ENCODE measurements at regions not wholly inside any gene's neighbourhood (a gene's known extent, or its start where the extent isn't known, plus 50 kb on each side); places are given as distances from the start of the nearest gene placed in this dataset.
A peak's percentile ranks its signal among the peaks of the same experiment; 100 is the strongest.

- no peak for DNase-seq (ENCODE audit: low read depth)
Observed at GRCh38 chr11:28628412-28628811, 520.2 kb downstream of the METTL15 start.

DNA sequence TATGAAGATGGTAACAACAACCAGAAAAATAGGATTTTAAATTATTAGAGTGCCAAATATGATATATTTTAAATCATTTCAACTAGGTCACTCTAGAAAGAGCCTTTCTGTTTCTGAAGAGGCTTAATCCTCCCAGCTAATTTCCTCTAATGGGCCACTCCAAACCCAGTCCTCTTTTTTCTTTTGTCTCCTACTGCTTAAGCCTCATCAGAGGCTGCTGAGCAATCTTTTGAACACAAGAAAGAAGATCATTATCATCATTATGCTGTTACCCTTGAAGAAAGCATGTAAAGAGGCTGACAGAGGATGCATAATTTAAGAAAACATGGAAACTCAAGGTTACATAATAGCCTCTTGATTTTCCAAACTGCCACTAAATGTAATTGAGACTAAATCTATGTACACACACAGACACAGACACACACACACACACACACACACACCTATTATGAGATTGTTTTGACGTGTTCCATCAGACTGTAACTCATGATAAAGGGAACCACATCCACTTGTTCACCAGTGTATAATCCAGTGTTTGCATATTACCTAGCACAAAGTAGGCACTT, 519.6 kb downstream of the METTL15 start:
- DNase-seq (ENCODE audit: low read depth), result no peak

DNA sequence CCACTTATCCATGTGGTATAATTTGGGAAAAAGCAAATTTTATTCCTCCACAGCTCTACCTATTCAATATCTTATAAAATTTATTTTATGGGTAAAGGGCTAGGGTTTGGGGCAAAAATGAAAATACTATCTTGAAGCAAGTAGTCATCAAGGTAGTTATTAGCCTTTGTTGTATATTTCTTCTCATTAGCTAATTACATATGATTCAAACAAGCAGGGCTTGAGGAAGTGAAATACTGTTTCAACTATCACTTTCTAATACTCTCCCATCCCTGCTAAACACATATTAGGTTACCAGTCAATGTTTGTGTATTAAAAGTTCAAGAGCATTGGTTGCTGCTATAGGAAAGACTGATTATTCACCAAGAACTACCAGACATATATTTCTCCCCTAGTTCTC, 517.3 kb downstream of the METTL15 start:
- no peak for DNase-seq (ENCODE audit: low read depth)

DNA sequence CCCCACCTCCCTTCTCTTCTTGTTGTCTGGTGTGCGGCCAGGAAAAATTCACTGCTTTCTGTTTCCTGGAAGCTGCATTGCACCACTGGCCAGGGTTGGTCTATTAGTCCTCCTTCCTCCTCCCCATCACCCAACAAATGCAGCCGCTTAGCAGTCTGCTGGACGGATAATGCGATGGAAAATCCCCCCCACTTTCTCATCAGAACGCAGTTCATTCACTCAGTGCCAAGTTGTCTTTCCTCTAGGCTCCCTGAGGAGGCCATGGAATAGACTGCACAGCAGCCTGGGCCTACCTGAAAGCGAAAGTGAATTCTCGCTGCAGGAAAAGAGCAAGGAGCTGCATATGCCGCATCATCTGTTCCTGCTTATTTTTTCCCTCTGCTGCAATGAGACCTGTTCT, 513.6 kb downstream of the METTL15 start:
- peak; percentile 63 for DNase-seq (ENCODE audit: low read depth)

DNA sequence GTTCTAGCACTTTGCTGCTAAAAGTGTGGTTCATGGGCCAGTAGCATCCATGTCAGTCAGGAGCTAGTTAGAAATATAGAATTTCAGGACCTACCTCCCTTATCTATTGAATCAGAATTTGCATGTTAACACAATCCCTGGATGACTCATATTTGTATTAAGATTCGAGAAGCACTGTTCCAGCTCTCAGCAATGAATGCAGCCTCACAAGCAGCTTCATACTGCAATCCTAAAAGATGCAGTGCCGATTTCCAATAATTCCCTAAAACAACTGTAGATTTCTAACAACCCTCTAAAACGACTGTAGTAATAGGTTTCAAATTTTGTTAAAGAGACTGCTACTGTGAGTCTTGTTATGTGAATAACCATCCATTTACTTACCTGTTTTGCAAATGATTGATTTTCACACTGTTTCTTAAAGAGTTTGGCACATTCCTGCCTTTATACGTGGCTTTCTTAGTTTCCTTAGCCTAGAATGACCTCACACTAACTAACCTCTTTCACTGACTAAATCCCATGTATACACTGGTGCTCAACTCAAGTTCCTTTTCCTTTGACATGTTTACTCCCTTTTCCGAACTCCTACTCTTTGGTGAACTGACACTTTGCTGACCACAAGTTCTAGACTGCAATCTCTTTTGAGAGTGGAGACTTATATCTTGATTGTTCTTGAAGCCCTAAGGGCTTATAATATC, 511.8 kb downstream of the METTL15 start:
- DNase-seq (ENCODE audit: low read depth), result peak; percentile 68

DNA sequence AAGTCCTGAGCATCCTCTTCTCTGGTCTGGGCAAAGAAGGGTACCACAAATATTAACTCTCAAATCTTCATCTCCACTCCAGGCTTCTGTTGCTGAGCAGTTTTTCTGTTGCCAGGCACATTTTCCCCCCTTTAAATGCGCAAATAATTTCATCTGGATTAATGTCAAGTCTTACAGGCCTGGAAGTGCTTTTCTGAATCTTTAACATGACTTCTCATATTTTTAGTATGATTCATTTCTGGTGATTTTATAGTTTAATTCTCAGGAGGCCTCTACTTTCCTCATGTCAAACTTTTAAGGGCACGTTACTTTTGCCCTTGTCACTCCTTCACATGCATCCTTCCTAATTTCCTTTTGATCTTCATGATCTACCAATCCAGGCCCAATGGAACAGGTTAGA, 510.2 kb downstream of the METTL15 start:
- no peak for DNase-seq (ENCODE audit: low read depth)

DNA sequence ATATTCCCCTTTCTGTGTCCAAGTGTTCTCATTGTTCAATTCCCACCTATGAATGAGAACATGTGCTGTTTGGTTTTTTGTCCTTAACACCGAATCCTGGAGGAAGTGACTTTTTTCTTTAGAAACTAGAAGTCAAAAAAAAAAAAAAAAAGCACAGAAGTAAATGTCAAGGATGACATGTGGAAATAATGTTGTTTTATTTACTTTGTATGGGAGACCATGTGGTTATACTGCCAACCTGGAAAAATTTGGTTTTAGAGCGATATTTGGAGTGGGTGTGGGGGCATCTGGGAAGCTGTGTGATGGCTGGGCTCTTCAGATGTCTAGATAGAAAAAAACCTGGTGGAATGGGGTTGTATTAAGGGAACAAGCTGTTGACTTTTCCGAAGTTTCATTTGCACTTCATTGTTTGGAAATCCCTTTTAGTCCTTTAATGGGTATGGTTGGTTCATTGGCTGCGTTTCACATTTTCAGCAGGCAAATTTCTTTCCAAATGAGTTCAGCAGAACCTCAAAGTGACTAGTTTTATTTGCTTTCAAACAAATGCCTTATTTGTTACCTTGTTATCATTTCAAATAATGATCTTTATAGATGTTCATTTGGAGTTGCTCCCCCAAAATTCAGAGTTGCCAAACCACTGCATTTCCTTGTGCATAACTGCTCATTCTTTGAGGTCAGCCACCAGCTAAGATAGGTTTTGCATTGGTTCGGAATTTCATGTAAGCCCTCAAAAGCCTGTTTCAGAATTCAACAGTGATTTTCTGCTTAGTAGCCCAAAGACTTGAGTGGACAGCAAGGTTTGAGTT, 508.2 kb downstream of the METTL15 start:
- DNase-seq (ENCODE audit: low read depth), result no peak

DNA sequence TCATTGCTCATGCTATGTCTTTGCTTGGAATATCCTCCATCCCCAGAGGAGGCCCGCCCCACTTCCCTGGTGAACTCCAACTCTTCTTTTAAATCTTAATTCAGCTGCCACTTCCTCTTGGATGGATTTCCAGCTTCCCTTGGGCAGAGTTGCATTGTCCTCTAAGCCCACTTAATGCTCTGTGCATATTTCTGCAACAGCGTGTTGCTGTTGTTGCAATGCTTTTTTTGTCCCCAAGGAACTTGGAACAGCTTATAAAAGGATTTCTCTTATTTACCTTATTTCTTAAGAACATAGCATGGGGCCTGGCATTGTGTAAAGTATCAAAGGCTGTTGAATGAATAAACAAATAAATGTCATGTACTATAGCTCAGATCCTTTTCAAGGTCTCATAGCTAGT, 507.4 kb downstream of the METTL15 start:
- no peak for DNase-seq (ENCODE audit: low read depth)

DNA sequence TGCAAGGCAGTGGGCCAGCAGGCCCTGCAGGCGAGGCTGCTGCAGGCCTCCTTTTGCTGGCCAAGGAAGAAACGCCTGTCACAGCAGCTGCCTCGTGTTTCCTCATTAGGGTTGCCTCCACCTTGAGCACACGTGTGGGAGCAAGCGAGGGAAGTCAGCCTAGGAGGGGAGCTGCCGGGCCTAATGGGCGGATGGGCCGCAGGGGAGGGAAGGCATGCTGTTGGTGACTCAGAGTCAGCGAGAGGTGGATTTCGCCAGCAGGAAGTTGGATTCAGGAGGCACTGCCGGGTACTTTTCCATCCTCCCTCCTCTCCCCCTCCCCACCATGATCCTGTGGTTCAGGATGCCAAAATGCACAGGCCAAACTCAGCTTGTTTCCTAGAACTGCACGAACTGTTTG, 498.7 kb downstream of the METTL15 start:
- DNase-seq (ENCODE audit: low read depth), result peak; percentile 65

DNA sequence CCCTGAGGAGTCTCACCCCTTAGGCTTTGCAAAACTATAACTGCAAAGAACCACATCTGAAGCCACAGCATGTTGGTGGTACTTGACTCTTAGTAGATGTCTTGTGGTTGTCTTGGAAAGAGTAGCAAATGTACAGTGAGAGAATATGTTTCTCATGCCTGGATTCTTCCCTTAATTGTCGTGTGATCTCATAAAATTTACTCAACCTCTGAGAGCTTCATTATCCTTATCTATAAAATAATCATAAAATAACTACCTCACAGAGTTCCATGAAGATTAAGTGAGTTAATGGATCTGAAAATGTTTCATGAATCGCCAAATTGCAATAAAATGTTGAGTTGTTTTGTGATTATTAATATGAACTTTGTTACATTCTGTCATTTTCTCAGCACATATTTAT, 491.5 kb downstream of the METTL15 start:
- DNase-seq (ENCODE audit: low read depth), result no peak

GRCh38 chr11:28598531-28598930, 490.3 kb downstream of the METTL15 start:
- DNase-seq (ENCODE audit: low read depth), result no peak

GRCh38 chr11:28596816-28597215, 488.6 kb downstream of the METTL15 start:
- DNase-seq (ENCODE audit: low read depth), result no peak

DNA sequence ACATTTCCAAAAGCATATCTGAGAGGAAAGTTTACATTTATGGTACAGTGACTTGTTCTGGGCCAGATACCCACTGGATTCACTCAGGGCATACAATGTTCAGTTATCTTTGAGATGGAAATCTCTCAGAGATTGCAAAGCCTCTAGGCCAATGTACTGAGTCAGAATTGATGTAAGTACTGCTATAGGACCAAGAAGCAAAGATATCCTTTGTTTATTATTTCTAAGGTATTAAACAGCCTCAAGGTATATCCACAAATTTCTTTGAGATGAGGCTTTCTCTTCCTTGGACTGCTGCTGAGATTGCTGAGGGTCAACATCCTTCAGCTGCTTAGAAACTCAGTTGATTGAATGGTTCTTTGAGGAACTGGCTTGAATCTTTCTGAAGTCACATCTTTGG, 484.0 kb downstream of the METTL15 start:
- DNase-seq (ENCODE audit: low read depth), result no peak

DNA sequence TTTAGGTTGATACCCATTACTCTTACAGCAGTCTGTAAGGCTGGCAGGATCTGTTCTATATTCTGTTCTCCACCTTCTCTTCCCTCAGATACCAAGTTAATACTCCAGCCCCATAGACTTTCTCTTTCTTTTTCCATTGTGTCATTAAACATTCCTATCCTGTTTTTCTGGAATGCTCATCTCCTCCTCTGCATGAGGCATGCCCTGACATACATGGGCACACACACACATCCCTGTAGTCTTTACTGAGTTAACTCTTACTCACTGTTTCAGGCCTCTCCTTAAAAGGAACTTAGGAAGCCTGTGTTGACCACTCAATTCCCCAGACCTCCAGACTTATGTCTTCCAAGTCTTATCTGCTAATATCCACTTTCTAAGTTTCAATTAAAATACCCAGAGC, 476.8 kb downstream of the METTL15 start:
- peak; percentile 57 for DNase-seq (ENCODE audit: low read depth)

DNA sequence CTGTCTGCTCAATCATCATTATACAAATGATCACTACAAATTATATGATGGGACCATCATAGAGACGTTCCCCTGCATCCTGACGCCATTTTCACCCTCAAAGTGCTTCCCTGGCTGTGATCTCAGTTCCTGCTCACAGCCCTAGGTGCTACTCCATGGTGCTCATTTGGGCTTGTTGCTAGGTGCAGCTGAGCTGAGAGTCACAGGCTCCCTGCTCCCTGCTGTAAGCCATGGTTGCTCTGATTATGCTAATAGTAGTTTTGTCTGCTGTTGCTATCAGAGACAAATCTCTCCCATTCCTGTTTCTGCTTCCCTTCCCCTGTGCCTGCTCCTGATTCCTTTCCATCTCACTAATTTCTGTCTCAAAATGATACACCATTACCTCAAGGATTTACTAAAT, 474.3 kb downstream of the METTL15 start:
- no peak for DNase-seq (ENCODE audit: low read depth)

GRCh38 chr11:28581286-28582242, 473.4 kb downstream of the METTL15 start:
- DNase-seq (ENCODE audit: low read depth), result peak; percentile 62

- no peak for DNase-seq (ENCODE audit: low read depth)
Observed at GRCh38 chr11:28571371-28571770, 463.2 kb downstream of the METTL15 start.

DNA sequence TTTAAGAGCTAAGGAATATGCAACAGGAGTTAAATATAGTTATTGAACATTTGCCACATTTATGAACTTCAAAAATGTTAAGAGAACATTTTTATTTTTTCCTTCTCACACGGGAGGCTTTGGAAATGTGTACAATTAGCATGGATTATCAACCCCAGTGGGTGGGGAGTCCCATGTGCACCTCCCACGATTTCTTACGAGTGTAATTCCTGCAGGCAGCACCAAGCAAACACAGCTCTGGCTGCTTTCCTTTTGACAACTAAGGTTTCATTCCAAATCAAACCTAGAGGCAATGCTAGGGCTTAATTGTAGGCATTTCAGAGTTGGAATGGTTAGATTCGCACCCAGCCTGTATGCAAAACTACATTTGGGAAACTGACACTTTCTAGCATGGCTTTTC, 460.9 kb downstream of the METTL15 start:
- DNase-seq (ENCODE audit: low read depth), result no peak

GRCh38 chr11:28566339-28567089, 458.3 kb downstream of the METTL15 start:
- peak; percentile 19 for DNase-seq (ENCODE audit: low read depth)

- DNase-seq (ENCODE audit: low read depth), result no peak
Observed at GRCh38 chr11:28559492-28559891, 451.3 kb downstream of the METTL15 start.

GRCh38 chr11:28547321-28547741, 439.1 kb downstream of the METTL15 start:
- no peak for DNase-seq (ENCODE audit: low read depth)

All from HT1080 (cell line).